ENCODE measurements at regions not wholly inside any gene's neighbourhood (a gene's known extent, or its start where the extent isn't known, plus 50 kb on each side); places are given as distances from the start of the nearest gene placed in this dataset.

DNA sequence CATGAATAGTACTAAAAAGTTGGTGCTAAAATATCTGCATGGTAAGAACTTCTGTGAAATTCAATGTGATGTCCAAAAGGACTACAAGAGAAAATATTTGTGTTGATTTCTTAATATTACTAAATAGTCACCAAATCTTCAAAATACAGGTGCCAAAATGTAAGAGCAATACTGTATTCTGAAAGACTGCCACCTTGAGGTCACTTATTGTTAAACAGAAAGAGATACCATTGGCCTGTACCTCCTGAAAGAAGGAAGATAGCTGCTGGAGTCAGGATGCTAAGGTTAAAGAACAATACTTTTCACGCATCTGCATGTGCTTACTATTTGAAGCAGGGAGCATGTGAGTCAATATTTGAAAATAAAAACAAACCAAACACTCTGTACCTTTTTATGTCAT, 72.0 kb upstream of the LSAMP start:
- TF ChIP-seq, protein P1, sequence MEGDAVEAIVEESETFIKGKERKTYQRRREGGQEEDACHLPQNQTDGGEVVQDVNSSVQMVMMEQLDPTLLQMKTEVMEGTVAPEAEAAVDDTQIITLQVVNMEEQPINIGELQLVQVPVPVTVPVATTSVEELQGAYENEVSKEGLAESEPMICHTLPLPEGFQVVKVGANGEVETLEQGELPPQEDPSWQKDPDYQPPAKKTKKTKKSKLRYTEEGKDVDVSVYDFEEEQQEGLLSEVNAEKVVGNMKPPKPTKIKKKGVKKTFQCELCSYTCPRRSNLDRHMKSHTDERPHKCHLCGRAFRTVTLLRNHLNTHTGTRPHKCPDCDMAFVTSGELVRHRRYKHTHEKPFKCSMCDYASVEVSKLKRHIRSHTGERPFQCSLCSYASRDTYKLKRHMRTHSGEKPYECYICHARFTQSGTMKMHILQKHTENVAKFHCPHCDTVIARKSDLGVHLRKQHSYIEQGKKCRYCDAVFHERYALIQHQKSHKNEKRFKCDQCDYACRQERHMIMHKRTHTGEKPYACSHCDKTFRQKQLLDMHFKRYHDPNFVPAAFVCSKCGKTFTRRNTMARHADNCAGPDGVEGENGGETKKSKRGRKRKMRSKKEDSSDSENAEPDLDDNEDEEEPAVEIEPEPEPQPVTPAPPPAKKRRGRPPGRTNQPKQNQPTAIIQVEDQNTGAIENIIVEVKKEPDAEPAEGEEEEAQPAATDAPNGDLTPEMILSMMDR (conservative IDR thresholded peaks at IDR 0.05 in 1 of 2, IDR thresholded peaks at IDR 0.05 in 1 of 2; ENCODE audit: extremely low read depth in 1 of 2, insufficient read depth in 1 of 2, low read depth in 1 of 2, low read length in 2 of 2): peak; percentile 31 to 49
- no peak for TF ChIP-seq EZH2 (IDR thresholded peaks at IDR 0.05; ENCODE audit: borderline replicate concordance, low read length)

Measured in mammary epithelial cell (primary cell).